CD4-positive, alpha-beta T cell (primary cell): ENCODE measurements at regions not wholly inside any gene's neighbourhood (a gene's known extent, or its start where the extent isn't known, plus 50 kb on each side); places are given as distances from the start of the nearest gene placed in this dataset.

Experiments used
- ATAC-seq: fragments of 200-7000 bp; cut with Tn5 transposase; one replicate; pipeline ENCODE4 v1.10.0; 2022; ENCODE audit warnings: mild to moderate bottlenecking; ENCODE audit not compliant: poor library complexity
- CTCF ChIA-PET: fragments of 350-600 bp; sonication (Branson Sonifier 250); formaldehyde crosslinking; loops from one replicate; lab custom pipeline; 2021; ENCODE audit warnings: antibody characterized with exemption, inconsistent platforms; lab: Charles Lee
- POLR2A ChIA-PET: fragments of 350-600 bp; sonication (Branson Sonifier 250); formaldehyde crosslinking; loops from one replicate; lab custom pipeline; 2021; ENCODE audit warnings: antibody characterized with exemption, inconsistent platforms; lab: Charles Lee
- DNase-seq, 14 experiments: peaks; one replicate each; pipeline ENCODE4 v3.0.0-alpha.2; 2013 to 2020; ENCODE audit warnings: mixed read lengths in 2 of 14
- H3K27ac ChIP-seq, 2 donors: one replicate each; pipeline versions ENCODE4 v1.5.1 to v1.7.0; 2013; ENCODE audit warnings: low read length in 2 of 2, low read depth in 1 of 2, mild to moderate bottlenecking in 1 of 2
- H3K27me3 ChIP-seq, 2 experiments: 1 replicate in 1 of 2; 2 replicates in 1 of 2; pipeline versions ENCODE4 v1.6.1 to v1.7.0; 2013; ENCODE audit warnings: low read length in 2 of 2, control low read depth in 1 of 2, mild to moderate bottlenecking in 1 of 2, moderate library complexity in 1 of 2; ENCODE audit not compliant: insufficient read depth in 2 of 2, control insufficient read depth in 1 of 2
- H3K36me3 ChIP-seq: one replicate; pipeline ENCODE4 v1.6.1; 2013; ENCODE audit warnings: low read length, control low read depth; ENCODE audit not compliant: insufficient read depth
- H3K4me1 ChIP-seq: one replicate; pipeline ENCODE4 v1.6.1; 2013; ENCODE audit warnings: low read length, control low read depth; ENCODE audit not compliant: insufficient read depth
- H3K4me3 ChIP-seq: one replicate; pipeline ENCODE4 v1.5.1; 2013; ENCODE audit warnings: mild to moderate bottlenecking, low read length, moderate library complexity
- H3K9me3 ChIP-seq, 2 experiments: 1 replicate in 1 of 2; 2 replicates in 1 of 2; pipeline versions ENCODE4 v1.6.1 to v1.7.0; 2013; ENCODE audit warnings: low read length in 2 of 2, mild to moderate bottlenecking in 2 of 2, control low read depth in 1 of 2, moderate library complexity in 1 of 2; ENCODE audit not compliant: control insufficient read depth in 1 of 2, insufficient read depth in 1 of 2
- H3K27ac Mint-ChIP-seq: one replicate; pipeline ENCODE4 v1.8.0; 2020; ENCODE audit warnings: mixed read lengths
- H3K27me3 Mint-ChIP-seq: one replicate; pipeline ENCODE4 v1.8.0; 2021; ENCODE audit warnings: mixed read lengths
- H3K36me3 Mint-ChIP-seq: one replicate; pipeline ENCODE4 v1.8.0; 2021; ENCODE audit warnings: low read depth, mixed read lengths
- H3K4me1 Mint-ChIP-seq: one replicate; pipeline ENCODE4 v1.8.0; 2021; ENCODE audit warnings: low read depth, mixed read lengths
- H3K4me3 Mint-ChIP-seq: one replicate; pipeline ENCODE4 v1.8.0; 2020; ENCODE audit warnings: mild to moderate bottlenecking, mixed read lengths
- H3K9me3 Mint-ChIP-seq: one replicate; pipeline ENCODE4 v1.8.0; 2020; ENCODE audit warnings: mixed read lengths
- CTCF ChIP-seq: fragments of 200-600 bp; IDR thresholded peaks from one replicate; pipeline ENCODE4 v1.8.0; 2022; ENCODE audit warnings: antibody characterized with exemption, mild to moderate bottlenecking
- intact Hi-C, 2 experiments: fragments of 100-400 bp; cut with DNase I in 1 of 2; cut with micrococcal nuclease in 1 of 2; formaldehyde crosslinking; loops; one replicate each; pipeline versions ENCODE4 v1.15.1 to v1.9.0; 2023 to 2025; cut with DNase I, micrococcal nuclease

GRCh38 chr13:99847318-99847750, 124.2 kb downstream of the ZIC5 start:
- TF ChIP-seq CTCF = no peak
- DNase-seq (no peak), ATAC-seq (no peak)
- intact Hi-C loops = no loop called here
- POLR2A ChIA-PET = no interaction called here
- H3K36me3 Mint-ChIP-seq = no peaks in the 10 kb centered on the region
- Histone ChIP-seq H3K27ac (no peak overlapping the region), H3K9me3 (peaks cover 0 to 6% of the 10 kb centered on the region in 2 experiments), H3K4me3 (no peak overlapping the region), H3K27me3 (no peaks in the 10 kb centered on the region), H3K36me3 (no peaks in the 10 kb centered on the region), H3K4me1 (no peaks in the 10 kb centered on the region)
- H3K27ac Mint-ChIP-seq = no peak overlapping the region
- H3K4me3 Mint-ChIP-seq = no peak overlapping the region
- H3K27me3 Mint-ChIP-seq = no peaks in the 10 kb centered on the region
- CTCF ChIA-PET = interaction anchor here (0.6 kb wide), 1 partner anchor 196 kb away, joined by 4 read pairs; no protein-coding TSS in a partner anchor
- H3K4me1 Mint-ChIP-seq = no peaks in the 10 kb centered on the region
- H3K9me3 Mint-ChIP-seq = no peaks in the 10 kb centered on the region

- no peak for TF ChIP-seq CTCF
- Mint-ChIP-seq H3K4me3 (no peak overlapping the region), H3K9me3 (no peaks in the 10 kb centered on the region), H3K27ac (no peak overlapping the region), H3K27me3 (no peaks in the 10 kb centered on the region), H3K4me1 (no peaks in the 10 kb centered on the region), H3K36me3 (peaks cover 5% of the 10 kb centered on the region)
- Histone ChIP-seq H3K4me3 (no peak overlapping the region), H3K4me1 (no peaks in the 10 kb centered on the region), H3K36me3 (no peaks in the 10 kb centered on the region), H3K27me3 (no peaks in the 10 kb centered on the region), H3K27ac (no peak overlapping the region), H3K9me3 (peaks cover 0 to 6% of the 10 kb centered on the region in 2 experiments)
- DNase-seq = no peak
- CTCF ChIA-PET = no interaction called here
- no peak for ATAC-seq
- POLR2A ChIA-PET = no interaction called here
- intact Hi-C loops = no loop called here
Measured at GRCh38 chr13:99845161-99845874, 126.2 kb downstream of the ZIC5 start.

- POLR2A ChIA-PET = no interaction called here
- H3K4me3 ChIP-seq = no peak overlapping the region
- intact Hi-C loops = no loop called here
- Mint-ChIP-seq H3K36me3 (peaks cover 5% of the 10 kb centered on the region), H3K9me3 (no peaks in the 10 kb centered on the region), H3K27ac (no peak overlapping the region), H3K4me1 (no peaks in the 10 kb centered on the region), H3K27me3 (no peaks in the 10 kb centered on the region), H3K4me3 (no peak overlapping the region)
- no peak overlapping the region for H3K27ac ChIP-seq
- no peaks in the 10 kb centered on the region for H3K4me1 ChIP-seq
- DNase-seq = no peak
- no peak for ATAC-seq
- no peak for TF ChIP-seq CTCF
- CTCF ChIA-PET = no interaction called here
- no peaks in the 10 kb centered on the region for H3K27me3 ChIP-seq
- peaks cover 0 to 3% of the 10 kb centered on the region in 2 experiments for H3K9me3 ChIP-seq
- H3K36me3 ChIP-seq = no peaks in the 10 kb centered on the region
Measured at GRCh38 chr13:99844421-99844820, 127.1 kb downstream of the ZIC5 start.
